Neural progenitor cell (in vitro differentiated cells): ENCODE measurements at regions not wholly inside any gene's neighbourhood (a gene's known extent, or its start where the extent isn't known, plus 50 kb on each side); places are given as distances from the start of the nearest gene placed in this dataset.

Experiments used
- DNase-seq: peaks from one replicate; pipeline ENCODE4 v3.0.0-alpha.2; 2016; ENCODE audit warnings: low spot score
- H2AFZ ChIP-seq: fragments of 200-600 bp; sonication (generic); replicated peaks from 2 replicates; pipeline ENCODE4 v1.6.1; 2016; ENCODE audit warnings: antibody characterized with exemption
- H3F3A ChIP-seq: fragments of 200-600 bp; sonication (generic); 2 replicates; pipeline ENCODE4 v1.6.1; 2016; ENCODE audit warnings: antibody characterized with exemption, low read depth
- H3K27ac ChIP-seq: fragments of 200-600 bp; sonication (generic); 2 replicates; pipeline ENCODE4 v1.5.1; 2016; ENCODE audit warnings: mild to moderate bottlenecking
- H3K27me3 ChIP-seq: fragments of 200-600 bp; sonication (generic); 2 replicates; pipeline ENCODE4 v1.6.1; 2016; ENCODE audit warnings: mild to moderate bottlenecking, moderate library complexity
- H3K36me3 ChIP-seq: fragments of 200-600 bp; sonication (generic); 2 replicates; pipeline ENCODE4 v1.5.1; 2016
- H3K4me1 ChIP-seq: fragments of 200-600 bp; sonication (generic); 2 replicates; pipeline ENCODE4 v1.6.1; 2016; ENCODE audit warnings: mixed run types
- H3K4me2 ChIP-seq: fragments of 200-600 bp; sonication (generic); 2 replicates; pipeline ENCODE4 v1.6.1; 2016
- H3K4me3 ChIP-seq: fragments of 200-600 bp; sonication (generic); 2 replicates; pipeline ENCODE4 v1.5.1; 2016
- H3K79me2 ChIP-seq: fragments of 200-600 bp; sonication (generic); 2 replicates; pipeline ENCODE4 v1.6.1; 2016; ENCODE audit warnings: low read depth
- H3K9ac ChIP-seq: fragments of 200-600 bp; sonication (generic); 2 replicates; pipeline ENCODE4 v1.6.1; 2016
- H3K9me3 ChIP-seq: fragments of 200-600 bp; sonication (generic); 2 replicates; pipeline ENCODE4 v1.5.1; 2016; ENCODE audit warnings: low read depth
- H4K20me1 ChIP-seq: fragments of 200-600 bp; sonication (generic); 2 replicates; pipeline ENCODE4 v1.6.1; 2016; ENCODE audit warnings: low read depth
- H3K27ac Mint-ChIP-seq: 3 replicates; pipeline ENCODE4 v1.8.0; 2021; ENCODE audit warnings: mixed read lengths
- H3K27me3 Mint-ChIP-seq: 2 replicates; pipeline ENCODE4 v1.8.0; 2022; ENCODE audit warnings: low read depth, mild to moderate bottlenecking, inconsistent platforms, moderate library complexity, mixed read lengths; ENCODE audit not compliant: insufficient read depth
- H3K36me3 Mint-ChIP-seq: 3 replicates; pipeline ENCODE4 v1.8.0; 2021; ENCODE audit warnings: mixed read lengths
- H3K4me1 Mint-ChIP-seq: 3 replicates; pipeline ENCODE4 v1.8.0; 2021; ENCODE audit warnings: mixed read lengths
- H3K4me3 Mint-ChIP-seq: 3 replicates; pipeline ENCODE4 v1.8.0; 2021; ENCODE audit warnings: mild to moderate bottlenecking, moderate library complexity, mixed read lengths
- H3K9me3 Mint-ChIP-seq: 3 replicates; pipeline ENCODE4 v1.8.0; 2020; ENCODE audit warnings: mixed read lengths
- CTCF ChIP-seq: fragments of 200-600 bp; sonication (generic); IDR thresholded peaks from 2 replicates; pipeline ENCODE4 v1.5.1; 2017; ENCODE audit warnings: antibody characterized with exemption, mild to moderate bottlenecking
- EZH2 ChIP-seq: fragments of 200-600 bp; sonication (generic); IDR thresholded peaks from 2 replicates; pipeline ENCODE4 v1.6.1; 2017; ENCODE audit warnings: antibody characterized with exemption, mild to moderate bottlenecking, moderate library complexity
- EZH2phosphoT487 ChIP-seq: fragments of 200-600 bp; sonication (generic); IDR thresholded peaks from 2 replicates; pipeline ENCODE4 v1.6.1; 2017; ENCODE audit warnings: antibody characterized with exemption

- no peaks in the 10 kb centered on the region for H3K36me3 Mint-ChIP-seq
- TF ChIP-seq EZH2phosphoT487, result no peak
- no peak for TF ChIP-seq EZH2
- TF ChIP-seq CTCF, result no peak
These were observed 62.6 kb downstream of the MIS18A start for GRCh38 chr21:32216293-32216692.

DNA sequence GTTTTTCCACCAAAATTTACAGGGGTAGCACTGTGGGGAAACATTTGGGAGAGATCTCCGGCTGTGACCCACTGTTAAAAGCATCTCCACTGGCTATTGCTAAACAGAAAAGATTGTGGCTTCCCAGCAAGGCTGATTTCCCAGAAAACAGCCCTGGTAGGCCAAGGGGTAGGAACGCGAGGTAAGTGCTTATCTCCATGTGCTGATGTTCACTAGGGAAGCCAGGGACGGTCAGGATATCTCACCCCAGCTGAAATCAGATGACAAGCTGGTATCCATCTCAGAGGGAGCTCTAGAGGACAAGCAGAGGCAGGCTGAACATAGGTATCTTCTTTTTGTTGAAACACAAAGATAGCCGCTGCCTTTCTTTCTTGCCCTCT, 63.6 kb downstream of the MIS18A start:
- Histone ChIP-seq H2AFZ (no peak overlapping the region), H3K4me3 (no peak overlapping the region), H3K9ac (no peak overlapping the region), H3K4me1 (peaks cover 11% of the 10 kb centered on the region), H3K79me2 (no peaks in the 10 kb centered on the region), H3F3A (peaks cover 6% of the 10 kb centered on the region), H3K27me3 (no peaks in the 10 kb centered on the region), H3K4me2 (peak overlapping the region; percentile 45), H3K27ac (no peak overlapping the region), H3K36me3 (no peaks in the 10 kb centered on the region), H3K9me3 (no peaks in the 10 kb centered on the region), H4K20me1 (no peaks in the 10 kb centered on the region)
- Mint-ChIP-seq H3K9me3 (peaks cover 15% of the 10 kb centered on the region), H3K36me3 (no peaks in the 10 kb centered on the region), H3K4me3 (no peak overlapping the region), H3K27me3 (peaks cover 5% of the 10 kb centered on the region), H3K4me1 (peaks cover 6% of the 10 kb centered on the region), H3K27ac (no peak overlapping the region)
- DNase-seq, result no peak
- TF ChIP-seq CTCF, result no peak
- TF ChIP-seq EZH2phosphoT487, result no peak
- no peak for TF ChIP-seq EZH2

More at GRCh38 chr21:32216293-32216692, 62.6 kb downstream of the MIS18A start:
- no peaks in the 10 kb centered on the region for H3K27me3 ChIP-seq
- H3K4me1 Mint-ChIP-seq, result peaks cover 6% of the 10 kb centered on the region
- H3K9me3 Mint-ChIP-seq, result peaks cover 23% of the 10 kb centered on the region
- no peak overlapping the region for H3K4me2 ChIP-seq
- H3K4me1 ChIP-seq, result peaks cover 11% of the 10 kb centered on the region
- no peaks in the 10 kb centered on the region for H3K36me3 ChIP-seq
- H3K27ac ChIP-seq, result no peak overlapping the region
- no peaks in the 10 kb centered on the region for H3K79me2 ChIP-seq
- peaks cover 6% of the 10 kb centered on the region for H3F3A ChIP-seq
- no peaks in the 10 kb centered on the region for H4K20me1 ChIP-seq
- H3K9ac ChIP-seq, result no peak overlapping the region
- peaks cover 5% of the 10 kb centered on the region for H3K27me3 Mint-ChIP-seq
- no peak overlapping the region for H3K4me3 ChIP-seq
- H2AFZ ChIP-seq, result no peak overlapping the region
- H3K27ac Mint-ChIP-seq, result no peak overlapping the region
- no peak for DNase-seq
- no peak overlapping the region for H3K4me3 Mint-ChIP-seq
- H3K9me3 ChIP-seq, result no peaks in the 10 kb centered on the region

GRCh38 chr21:32214654-32215305, 64.1 kb downstream of the MIS18A start:
- Mint-ChIP-seq H3K4me1 (peaks cover 6% of the 10 kb centered on the region), H3K9me3 (peaks cover 14% of the 10 kb centered on the region), H3K27ac (no peak overlapping the region), H3K4me3 (no peak overlapping the region), H3K36me3 (no peaks in the 10 kb centered on the region), H3K27me3 (peaks cover 5% of the 10 kb centered on the region)
- Histone ChIP-seq H3F3A (peaks cover 6% of the 10 kb centered on the region), H3K9me3 (no peaks in the 10 kb centered on the region), H3K79me2 (no peaks in the 10 kb centered on the region), H3K27ac (no peak overlapping the region), H2AFZ (no peak overlapping the region), H3K27me3 (no peaks in the 10 kb centered on the region), H3K4me2 (peak overlapping the region; percentile 45), H4K20me1 (no peaks in the 10 kb centered on the region), H3K4me1 (peaks cover 11% of the 10 kb centered on the region), H3K36me3 (no peaks in the 10 kb centered on the region), H3K9ac (no peak overlapping the region), H3K4me3 (no peak overlapping the region)
- DNase-seq, result no peak
- TF ChIP-seq EZH2phosphoT487, result no peak
- TF ChIP-seq CTCF, result no peak
- TF ChIP-seq EZH2, result no peak
